Hepatocyte (in vitro differentiated cells): ENCODE measurements at regions not wholly inside any gene's neighbourhood (a gene's known extent, or its start where the extent isn't known, plus 50 kb on each side); places are given as distances from the start of the nearest gene placed in this dataset.

ENCODE experiments used
- DNase-seq: peaks from one replicate; pipeline ENCODE4 v3.0.0-alpha.2; 2016; ENCODE audit warnings: low spot score
- H2AFZ ChIP-seq: fragments of 200-600 bp; sonication (generic); 2 replicates; pipeline ENCODE4 v1.6.0; 2016; ENCODE audit warnings: antibody characterized with exemption, mild to moderate bottlenecking
- H3K27ac ChIP-seq: fragments of 200-600 bp; sonication (generic); 2 replicates; pipeline ENCODE4 v1.5.1; 2016; ENCODE audit warnings: mild to moderate bottlenecking
- H3K27me3 ChIP-seq: fragments of 200-600 bp; sonication (generic); 2 replicates; pipeline ENCODE4 v1.6.1; 2016
- H3K36me3 ChIP-seq: fragments of 200-600 bp; sonication (generic); replicated peaks from 2 replicates; pipeline ENCODE4 v1.5.1; 2016; ENCODE audit warnings: low read depth; ENCODE audit not compliant: insufficient read depth
- H3K4me1 ChIP-seq: fragments of 200-600 bp; sonication (generic); 2 replicates; pipeline ENCODE4 v1.5.1; 2016; ENCODE audit warnings: mild to moderate bottlenecking, moderate library complexity; ENCODE audit not compliant: insufficient read depth
- H3K4me2 ChIP-seq: fragments of 200-600 bp; sonication (generic); 2 replicates; pipeline ENCODE4 v1.6.0; 2016
- H3K4me3 ChIP-seq: fragments of 200-600 bp; sonication (generic); 2 replicates; pipeline ENCODE4 v1.5.1; 2016; ENCODE audit warnings: mild to moderate bottlenecking
- H3K79me2 ChIP-seq: fragments of 200-600 bp; sonication (generic); 2 replicates; pipeline ENCODE4 v1.6.0; 2017; ENCODE audit warnings: mild to moderate bottlenecking
- H3K9me2 ChIP-seq: fragments of 200-600 bp; sonication (generic); replicated peaks from 2 replicates; pipeline ENCODE4 v1.6.0; 2017; ENCODE audit warnings: mild to moderate bottlenecking; ENCODE audit not compliant: insufficient read depth
- H3K9me3 ChIP-seq: fragments of 200-600 bp; sonication (generic); 2 replicates; pipeline ENCODE4 v1.5.1; 2016; ENCODE audit warnings: low read depth, mild to moderate bottlenecking
- H4K20me1 ChIP-seq: fragments of 200-600 bp; sonication (generic); 2 replicates; pipeline ENCODE4 v1.6.0; 2016; ENCODE audit warnings: mild to moderate bottlenecking; ENCODE audit not compliant: insufficient read depth, poor library complexity, severe bottlenecking
- CTCF ChIP-seq: fragments of 200-600 bp; sonication (generic); IDR thresholded peaks from 2 replicates; pipeline ENCODE4 v1.5.1; 2016; ENCODE audit warnings: antibody characterized with exemption, mild to moderate bottlenecking; ENCODE audit not compliant: poor library complexity
- EZH2 ChIP-seq: fragments of 200-600 bp; sonication (generic); IDR thresholded peaks from 2 replicates; pipeline ENCODE4 v1.6.1; 2016; ENCODE audit warnings: antibody characterized with exemption, mild to moderate bottlenecking, borderline replicate concordance
- EZH2phosphoT487 ChIP-seq: fragments of 200-600 bp; sonication (generic); IDR thresholded peaks from one replicate; pipeline ENCODE4 v1.6.1; 2018; ENCODE audit warnings: antibody characterized with exemption, mild to moderate bottlenecking, low read depth, moderate library complexity; ENCODE audit not compliant: unreplicated experiment, severe bottlenecking
- WGBS: methylation state at CpG from one replicate; pipeline ENCODE4 v1.1.6; 2016; ENCODE audit warnings: low lambda C conversion rate; ENCODE audit errors: missing lambda C conversion rate; 5-methylcytosine and 5-hydroxymethylcytosine counted together

DNA sequence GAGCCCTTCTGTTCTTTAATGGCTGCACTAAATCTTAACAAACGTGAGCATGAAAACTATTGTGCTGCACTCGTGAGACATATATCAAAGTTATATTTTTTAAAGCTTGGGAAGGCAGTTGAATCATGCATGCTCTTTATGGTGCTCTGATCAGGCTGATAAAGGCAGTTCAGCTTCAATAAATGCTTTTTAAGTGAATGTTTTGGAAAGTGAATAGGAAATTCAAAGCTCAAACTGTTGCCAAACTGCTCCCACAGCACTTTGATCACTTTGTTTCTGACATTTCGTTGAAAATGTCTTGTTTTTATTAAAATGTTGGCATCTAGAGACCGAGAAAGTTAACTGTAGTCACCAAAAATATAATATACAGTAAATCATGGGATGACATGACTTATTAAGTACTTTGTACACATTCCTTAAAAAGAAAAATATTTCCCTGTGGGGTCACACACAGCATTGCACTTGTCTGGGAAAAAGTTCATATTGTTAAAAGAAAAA, 625.7 kb upstream of the PCDH9 start:
- no peak overlapping the region for H3K4me2 ChIP-seq
- DNase-seq: no peak
- H3K27ac ChIP-seq: no peak overlapping the region
- no peak for TF ChIP-seq EZH2
- TF ChIP-seq CTCF: no peak
- TF ChIP-seq EZH2phosphoT487: no peak
- no peaks in the 10 kb centered on the region for H4K20me1 ChIP-seq
- no peaks in the 10 kb centered on the region for H3K9me2 ChIP-seq
- H3K9me3 ChIP-seq: no peaks in the 10 kb centered on the region
- H3K4me3 ChIP-seq: no peak overlapping the region
- H2AFZ ChIP-seq: no peak overlapping the region
- H3K36me3 ChIP-seq: no peaks in the 10 kb centered on the region
- no peaks in the 10 kb centered on the region for H3K79me2 ChIP-seq
- H3K4me1 ChIP-seq: no peaks in the 10 kb centered on the region
- H3K27me3 ChIP-seq: no peaks in the 10 kb centered on the region
- 34% methylated on average over 4 of the region's 4 CpGs for WGBS

DNA sequence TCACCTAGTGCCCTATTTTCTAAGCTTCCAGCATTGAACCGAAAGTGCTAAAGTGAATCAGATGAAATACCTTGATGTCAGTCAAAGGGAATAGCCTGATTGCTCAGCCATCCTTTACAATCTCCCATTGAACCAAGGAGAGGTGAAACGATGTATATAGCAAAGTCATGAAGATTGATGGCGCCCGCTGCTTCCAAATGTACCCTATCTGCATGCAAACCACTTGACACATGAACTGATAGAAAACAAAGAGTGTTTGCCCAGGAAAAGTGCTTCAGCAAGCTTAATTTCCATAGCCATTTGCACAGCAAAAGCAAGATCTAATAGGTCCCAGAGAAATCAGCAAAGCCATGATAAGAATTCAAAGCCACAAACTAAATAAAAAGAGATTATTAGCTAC, 624.9 kb upstream of the PCDH9 start:
- DNase-seq: no peak
- Histone ChIP-seq H2AFZ (no peak overlapping the region), H3K4me1 (no peaks in the 10 kb centered on the region), H3K27ac (no peak overlapping the region), H3K9me2 (no peaks in the 10 kb centered on the region), H3K36me3 (no peaks in the 10 kb centered on the region), H3K79me2 (no peaks in the 10 kb centered on the region), H3K27me3 (no peaks in the 10 kb centered on the region), H3K4me3 (no peak overlapping the region), H4K20me1 (no peaks in the 10 kb centered on the region), H3K4me2 (no peak overlapping the region), H3K9me3 (no peaks in the 10 kb centered on the region)
- TF ChIP-seq CTCF: no peak
- WGBS: 69% methylated on average over 4 of the region's 4 CpGs

GRCh38 chr13:67844574-67844973, 614.4 kb upstream of the PCDH9 start:
- Histone ChIP-seq H3K27ac (no peak overlapping the region), H3K9me2 (no peaks in the 10 kb centered on the region), H3K9me3 (no peaks in the 10 kb centered on the region), H3K4me3 (no peak overlapping the region), H2AFZ (no peak overlapping the region), H3K4me1 (no peaks in the 10 kb centered on the region), H3K36me3 (no peaks in the 10 kb centered on the region), H3K27me3 (no peaks in the 10 kb centered on the region), H3K79me2 (no peaks in the 10 kb centered on the region), H3K4me2 (no peak overlapping the region), H4K20me1 (no peaks in the 10 kb centered on the region)
- TF ChIP-seq CTCF (no peak), EZH2 (no peak), EZH2phosphoT487 (no peak)
- 81% methylated on average over 2 of the region's 2 CpGs for WGBS
- DNase-seq: no peak

GRCh38 chr13:67841071-67841470, 610.9 kb upstream of the PCDH9 start:
- Histone ChIP-seq H3K9me3 (no peaks in the 10 kb centered on the region), H3K4me2 (no peak overlapping the region), H3K36me3 (no peaks in the 10 kb centered on the region), H3K27ac (no peak overlapping the region), H3K4me3 (no peak overlapping the region), H3K9me2 (no peaks in the 10 kb centered on the region), H3K27me3 (no peaks in the 10 kb centered on the region), H2AFZ (no peak overlapping the region), H3K4me1 (no peaks in the 10 kb centered on the region), H3K79me2 (no peaks in the 10 kb centered on the region), H4K20me1 (no peaks in the 10 kb centered on the region)
- TF ChIP-seq EZH2: no peak
- no peak for TF ChIP-seq EZH2phosphoT487
- no peak for TF ChIP-seq CTCF
- no peak for DNase-seq
- 84% methylated on average over 7 of the region's 7 CpGs for WGBS
